ENCODE measurements at regions not wholly inside any gene's neighbourhood (a gene's known extent, or its start where the extent isn't known, plus 50 kb on each side); places are given as distances from the start of the nearest gene placed in this dataset.

DNA sequence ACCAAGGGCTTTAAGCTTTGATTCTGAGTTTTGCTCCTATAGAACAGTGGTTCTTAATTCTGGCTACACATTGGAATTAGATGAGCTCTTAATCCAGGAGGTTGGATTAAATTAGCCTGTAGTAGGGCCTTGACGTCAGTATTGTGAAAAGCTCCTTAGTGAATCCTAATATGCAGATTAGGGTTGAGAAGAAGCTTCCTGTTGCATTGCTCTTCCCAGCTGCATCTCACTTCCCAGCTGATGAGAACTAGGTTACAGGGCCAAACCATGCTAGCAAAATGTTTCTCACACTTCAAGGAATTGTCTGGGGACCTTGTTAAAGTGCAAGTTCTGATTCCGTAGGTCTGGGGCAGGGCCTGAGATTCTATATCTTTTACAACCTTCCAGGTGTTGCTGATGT, 300.0 kb downstream of the ZSWIM6 start:
- no peaks in the 10 kb centered on the region for H3K9me3 ChIP-seq
- WGBS (ENCODE audit: low lambda C conversion rate) = 79% methylated on average over 2 of the region's 2 CpGs
- H3K9me2 ChIP-seq = no peaks in the 10 kb centered on the region
- DNase-seq = no peak
- TF ChIP-seq, protein P1, sequence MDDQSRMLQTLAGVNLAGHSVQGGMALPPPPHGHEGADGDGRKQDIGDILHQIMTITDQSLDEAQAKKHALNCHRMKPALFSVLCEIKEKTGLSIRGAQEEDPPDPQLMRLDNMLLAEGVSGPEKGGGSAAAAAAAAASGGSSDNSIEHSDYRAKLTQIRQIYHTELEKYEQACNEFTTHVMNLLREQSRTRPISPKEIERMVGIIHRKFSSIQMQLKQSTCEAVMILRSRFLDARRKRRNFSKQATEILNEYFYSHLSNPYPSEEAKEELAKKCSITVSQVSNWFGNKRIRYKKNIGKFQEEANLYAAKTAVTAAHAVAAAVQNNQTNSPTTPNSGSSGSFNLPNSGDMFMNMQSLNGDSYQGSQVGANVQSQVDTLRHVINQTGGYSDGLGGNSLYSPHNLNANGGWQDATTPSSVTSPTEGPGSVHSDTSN (IDR thresholded peaks at IDR 0.05) = no peak
- TF ChIP-seq TEAD4 (IDR thresholded peaks at IDR 0.05; ENCODE audit: borderline replicate concordance, insufficient read depth) (no peak), MEF2A (IDR thresholded peaks at IDR 0.05; ENCODE audit: borderline replicate concordance, low read depth) (no peak), ELF1 (IDR thresholded peaks at IDR 0.05) (no peak), POLR2AphosphoS5 (IDR thresholded peaks at IDR 0.05; ENCODE audit: low read depth, low read length) (no peak), EZH2phosphoT487 (IDR thresholded peaks at IDR 0.05; ENCODE audit: borderline replicate concordance, low read depth) (no peak), EP300 (IDR thresholded peaks at IDR 0.05; ENCODE audit: borderline replicate concordance in 1 of 2, low read depth in 1 of 2, low read length in 1 of 2) (no peak)
- TF ChIP-seq, protein P2, sequence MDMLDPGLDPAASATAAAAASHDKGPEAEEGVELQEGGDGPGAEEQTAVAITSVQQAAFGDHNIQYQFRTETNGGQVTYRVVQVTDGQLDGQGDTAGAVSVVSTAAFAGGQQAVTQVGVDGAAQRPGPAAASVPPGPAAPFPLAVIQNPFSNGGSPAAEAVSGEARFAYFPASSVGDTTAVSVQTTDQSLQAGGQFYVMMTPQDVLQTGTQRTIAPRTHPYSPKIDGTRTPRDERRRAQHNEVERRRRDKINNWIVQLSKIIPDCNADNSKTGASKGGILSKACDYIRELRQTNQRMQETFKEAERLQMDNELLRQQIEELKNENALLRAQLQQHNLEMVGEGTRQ (IDR thresholded peaks at IDR 0.05; ENCODE audit: borderline replicate concordance, low read depth, low read length) = no peak
- TF ChIP-seq, protein P3, sequence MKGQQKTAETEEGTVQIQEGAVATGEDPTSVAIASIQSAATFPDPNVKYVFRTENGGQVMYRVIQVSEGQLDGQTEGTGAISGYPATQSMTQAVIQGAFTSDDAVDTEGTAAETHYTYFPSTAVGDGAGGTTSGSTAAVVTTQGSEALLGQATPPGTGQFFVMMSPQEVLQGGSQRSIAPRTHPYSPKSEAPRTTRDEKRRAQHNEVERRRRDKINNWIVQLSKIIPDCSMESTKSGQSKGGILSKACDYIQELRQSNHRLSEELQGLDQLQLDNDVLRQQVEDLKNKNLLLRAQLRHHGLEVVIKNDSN (IDR thresholded peaks at IDR 0.05; ENCODE audit: borderline replicate concordance, low read depth) = no peak
- ChIA-PET CTCF (interaction anchor here (1.4 to 1.5 kb wide), 2 partner anchors 9 kb away, joined by 4 to 5 read pairs; no protein-coding TSS in a partner anchor), POLR2A (no interaction called here)
- no peak overlapping the region for H3K27ac ChIP-seq (ENCODE audit: low read depth in 2 of 2, low read length in 1 of 2)
- H3K4me1 ChIP-seq (ENCODE audit: control insufficient read depth in 1 of 2, insufficient read depth in 2 of 2, low read depth in 1 of 2, low read length in 1 of 2) = peaks cover 0 to 3% of the 10 kb centered on the region in 2 experiments; a peak in 1 of 4 replicates
- no peak overlapping the region for H3K9ac ChIP-seq
- H3K79me2 ChIP-seq (ENCODE audit: insufficient read depth) = no peaks in the 10 kb centered on the region
- no peaks in the 10 kb centered on the region; the same call in 1 of the 2 replicates for H3K27me3 ChIP-seq (ENCODE audit: insufficient read depth)
- H4K20me1 ChIP-seq (ENCODE audit: insufficient read depth) = no peaks in the 10 kb centered on the region
- no peak overlapping the region for H2AFZ ChIP-seq (ENCODE audit: low read depth)
- H3K4me2 ChIP-seq = no peak overlapping the region
- no peak overlapping the region for H3K4me3 ChIP-seq (ENCODE audit: low read depth in 2 of 2, low read length in 1 of 2)
- no peaks in the 10 kb centered on the region for H3K36me3 ChIP-seq (replicated peaks in 1 of 2; ENCODE audit: control insufficient read depth in 1 of 2, insufficient read depth in 2 of 2, low read length in 1 of 2)
- H3F3A ChIP-seq (replicated peaks; ENCODE audit: insufficient read depth) = no peaks in the 10 kb centered on the region

DNA sequence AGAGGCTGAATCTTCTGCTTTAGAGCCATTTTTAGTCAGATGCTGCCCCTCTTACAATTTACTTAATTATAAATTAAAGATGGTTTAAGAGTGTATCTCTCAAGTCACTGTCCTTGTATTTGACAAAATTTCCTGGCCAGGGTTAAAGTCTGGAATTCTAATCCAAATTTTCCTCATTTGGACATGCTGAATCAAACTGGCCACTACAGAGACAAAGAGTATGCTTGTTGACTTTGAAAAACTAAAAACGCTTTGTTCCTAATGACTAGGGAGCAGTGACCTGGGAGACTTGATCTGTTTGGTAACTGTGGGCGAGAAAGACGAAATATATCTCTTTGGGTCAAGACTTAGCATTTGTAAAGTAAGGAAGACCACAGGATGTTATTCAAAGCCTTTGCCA, 303.2 kb downstream of the ZSWIM6 start:
- WGBS (ENCODE audit: low lambda C conversion rate) = 78% methylated on average over 3 of the region's 3 CpGs
- no peak overlapping the region for H3K9ac ChIP-seq
- no peaks in the 10 kb centered on the region; the same call in 1 of the 2 replicates for H3K27me3 ChIP-seq (ENCODE audit: insufficient read depth)
- H4K20me1 ChIP-seq (ENCODE audit: insufficient read depth) = no peaks in the 10 kb centered on the region
- no peak overlapping the region for H3K4me2 ChIP-seq
- no peaks in the 10 kb centered on the region for H3K9me3 ChIP-seq
- H3F3A ChIP-seq (replicated peaks; ENCODE audit: insufficient read depth) = no peaks in the 10 kb centered on the region
- no peak overlapping the region for H2AFZ ChIP-seq (ENCODE audit: low read depth)
- H3K4me3 ChIP-seq (ENCODE audit: low read depth in 2 of 2, low read length in 1 of 2) = no peak overlapping the region
- no peaks in the 10 kb centered on the region for H3K9me2 ChIP-seq
- DNase-seq = no peak
- no peak overlapping the region for H3K27ac ChIP-seq (ENCODE audit: low read depth in 2 of 2, low read length in 1 of 2)
- ChIA-PET CTCF (no interaction called here), POLR2A (no interaction called here)
- H3K79me2 ChIP-seq (ENCODE audit: insufficient read depth) = no peaks in the 10 kb centered on the region
- no peak for TF ChIP-seq NRF1 (IDR thresholded peaks at IDR 0.05; ENCODE audit: low read depth, low read length)
- TF ChIP-seq RCOR1 (IDR thresholded peaks at IDR 0.05; ENCODE audit: low read length) = no peak
- TF ChIP-seq TAF1 (IDR thresholded peaks at IDR 0.05; ENCODE audit: borderline replicate concordance, low read depth, low read length) = no peak
- TF ChIP-seq, protein P4, sequence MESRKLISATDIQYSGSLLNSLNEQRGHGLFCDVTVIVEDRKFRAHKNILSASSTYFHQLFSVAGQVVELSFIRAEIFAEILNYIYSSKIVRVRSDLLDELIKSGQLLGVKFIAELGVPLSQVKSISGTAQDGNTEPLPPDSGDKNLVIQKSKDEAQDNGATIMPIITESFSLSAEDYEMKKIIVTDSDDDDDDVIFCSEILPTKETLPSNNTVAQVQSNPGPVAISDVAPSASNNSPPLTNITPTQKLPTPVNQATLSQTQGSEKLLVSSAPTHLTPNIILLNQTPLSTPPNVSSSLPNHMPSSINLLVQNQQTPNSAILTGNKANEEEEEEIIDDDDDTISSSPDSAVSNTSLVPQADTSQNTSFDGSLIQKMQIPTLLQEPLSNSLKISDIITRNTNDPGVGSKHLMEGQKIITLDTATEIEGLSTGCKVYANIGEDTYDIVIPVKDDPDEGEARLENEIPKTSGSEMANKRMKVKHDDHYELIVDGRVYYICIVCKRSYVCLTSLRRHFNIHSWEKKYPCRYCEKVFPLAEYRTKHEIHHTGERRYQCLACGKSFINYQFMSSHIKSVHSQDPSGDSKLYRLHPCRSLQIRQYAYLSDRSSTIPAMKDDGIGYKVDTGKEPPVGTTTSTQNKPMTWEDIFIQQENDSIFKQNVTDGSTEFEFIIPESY (IDR thresholded peaks at IDR 0.05; ENCODE audit: borderline replicate concordance, low read depth) = no peak
- no peak for TF ChIP-seq GABPA (IDR thresholded peaks at IDR 0.05; ENCODE audit: low read depth)
- TF ChIP-seq SMC3 (IDR thresholded peaks at IDR 0.05; ENCODE audit: low read depth, low read length) = no peak
- TF ChIP-seq GATA2 (CRISPR knock-in tag; IDR thresholded peaks at IDR 0.05) = no peak
- no peak for TF ChIP-seq YY1 (IDR thresholded peaks at IDR 0.05; ENCODE audit: low read depth)
- TF ChIP-seq POLR2AphosphoS5 (IDR thresholded peaks at IDR 0.05; ENCODE audit: low read depth, low read length) = no peak
- TF ChIP-seq, protein P3 (IDR thresholded peaks at IDR 0.05; ENCODE audit: borderline replicate concordance, low read depth) = no peak
- TF ChIP-seq NFIC (IDR thresholded peaks at IDR 0.05; ENCODE audit: borderline replicate concordance) = no peak
- no peak for TF ChIP-seq EZH2phosphoT487 (IDR thresholded peaks at IDR 0.05; ENCODE audit: borderline replicate concordance, low read depth)
- no peak for TF ChIP-seq RXRA (IDR thresholded peaks at IDR 0.05; ENCODE audit: borderline replicate concordance, low read depth)
- no peak for TF ChIP-seq MEF2A (IDR thresholded peaks at IDR 0.05; ENCODE audit: borderline replicate concordance, low read depth)
- no peak for TF ChIP-seq FOXM1 (IDR thresholded peaks at IDR 0.05; ENCODE audit: low read depth)
- TF ChIP-seq EP300 (IDR thresholded peaks at IDR 0.05; ENCODE audit: borderline replicate concordance in 1 of 2, low read depth in 1 of 2, low read length in 1 of 2) = no peak
- no peak for TF ChIP-seq CHD2 (IDR thresholded peaks at IDR 0.05; ENCODE audit: low read length, partially characterized antibody)
- no peak for TF ChIP-seq TCF12 (IDR thresholded peaks at IDR 0.05)
- peaks cover 0 to 15% of the 10 kb centered on the region in 2 experiments; a peak in 2 of 4 replicates for H3K4me1 ChIP-seq (ENCODE audit: control insufficient read depth in 1 of 2, insufficient read depth in 2 of 2, low read depth in 1 of 2, low read length in 1 of 2)
- no peaks in the 10 kb centered on the region for H3K36me3 ChIP-seq (replicated peaks in 1 of 2; ENCODE audit: control insufficient read depth in 1 of 2, insufficient read depth in 2 of 2, low read length in 1 of 2)
